SK-N-SH (cell line): ENCODE measurements at regions not wholly inside any gene's neighbourhood (a gene's known extent, or its start where the extent isn't known, plus 50 kb on each side); places are given as distances from the start of the nearest gene placed in this dataset.

Experiments used
- CTCF ChIA-PET: fragments of 300-600, 350-600 bp; formaldehyde crosslinking; extraction: SDS; loops from one replicate; lab custom pipeline; 2021; lab: Yijun Ruan, JAX
- POLR2A ChIA-PET: fragments of 350-600 bp; sonication (Branson Sonifier 250); formaldehyde crosslinking; extraction: SDS; loops from one replicate; lab custom pipeline; 2020; ENCODE audit warnings: antibody characterized with exemption, inconsistent platforms; lab: Yijun Ruan, JAX
- DNase-seq: peaks from one replicate; pipeline ENCODE4 v3.0.0; 2012
- H2AFZ ChIP-seq: fragments of 200-600 bp; sonication (generic); 2 replicates; pipeline ENCODE4 v1.8.1; 2016; ENCODE audit warnings: antibody characterized with exemption, mild to moderate bottlenecking, low read depth
- H3F3A ChIP-seq: fragments of 200-600 bp; sonication (generic); replicated peaks from 2 replicates; pipeline ENCODE3; 2016; ENCODE audit warnings: antibody characterized with exemption, mild to moderate bottlenecking; ENCODE audit not compliant: insufficient read depth
- H3K27ac ChIP-seq, 2 experiments: fragments of 200-500 bp in 1 of 2; fragments of 200-600 bp in 1 of 2; sonication (Bioruptor generic) in 1 of 2; sonication (generic), shearing (Covaris generic) in 1 of 2; 2 replicates each; pipeline versions ENCODE4 v1.5.1 to v1.6.1; 2014 to 2016; ENCODE audit warnings: low read depth in 2 of 2, inconsistent platforms in 1 of 2, low read length in 1 of 2, mild to moderate bottlenecking in 1 of 2, mixed read lengths in 1 of 2
- H3K27me3 ChIP-seq: fragments of 200-600 bp; sonication (generic), shearing (Covaris generic); 2 replicates; pipeline ENCODE4 v1.6.1; 2016; ENCODE audit warnings: mixed run types; ENCODE audit not compliant: insufficient read depth
- H3K36me3 ChIP-seq, 2 experiments: fragments of 200-500 bp in 1 of 2; fragments of 200-600 bp in 1 of 2; sonication (Bioruptor generic) in 1 of 2; sonication (generic) in 1 of 2; replicated peaks in 1 of 2; 2 replicates each; pipeline versions ENCODE3 to v1.5.1; 2014 to 2016; ENCODE audit warnings: low read length in 1 of 2, mild to moderate bottlenecking in 1 of 2; ENCODE audit not compliant: insufficient read depth in 2 of 2, control insufficient read depth in 1 of 2
- H3K4me1 ChIP-seq, 2 experiments: fragments of 200-500 bp in 1 of 2; fragments of 200-600 bp in 1 of 2; sonication (Bioruptor generic) in 1 of 2; sonication (generic), shearing (Covaris generic) in 1 of 2; 2 replicates each; pipeline versions ENCODE4 v1.5.1 to v1.6.1; 2014 to 2016; ENCODE audit warnings: low read depth in 1 of 2, low read length in 1 of 2, mixed run types in 1 of 2; ENCODE audit not compliant: insufficient read depth in 2 of 2, control insufficient read depth in 1 of 2
- H3K4me2 ChIP-seq: fragments of 200-600 bp; sonication (generic), shearing (Covaris generic); 2 replicates; pipeline ENCODE4 v1.6.1; 2017; ENCODE audit warnings: mixed run types
- H3K4me3 ChIP-seq, 2 experiments: fragments of 200-500 bp in 1 of 2; fragments of 200-600 bp in 1 of 2; sonication (Bioruptor generic) in 1 of 2; sonication (generic), shearing (Covaris generic) in 1 of 2; 2 replicates each; pipeline versions ENCODE4 v1.5.1 to v1.8.1; 2014 to 2016; ENCODE audit warnings: low read depth in 2 of 2, inconsistent platforms in 1 of 2, low read length in 1 of 2, mild to moderate bottlenecking in 1 of 2, mixed read lengths in 1 of 2, moderate library complexity in 1 of 2
- H3K79me2 ChIP-seq: fragments of 200-600 bp; sonication (generic); 2 replicates; pipeline ENCODE4 v1.8.1; 2017; ENCODE audit warnings: mild to moderate bottlenecking; ENCODE audit not compliant: insufficient read depth
- H3K9ac ChIP-seq: fragments of 200-600 bp; sonication (generic); 2 replicates; pipeline ENCODE4 v1.6.1; 2017; ENCODE audit warnings: mixed run types
- H3K9me2 ChIP-seq: fragments of 200-600 bp; sonication (generic); 2 replicates; pipeline ENCODE4 v1.6.1; 2017; ENCODE audit warnings: mixed run types
- H3K9me3 ChIP-seq: fragments of 200-600 bp; sonication (generic); 2 replicates; pipeline ENCODE4 v1.6.1; 2017; ENCODE audit warnings: mixed run types, mild to moderate bottlenecking, moderate library complexity
- H4K20me1 ChIP-seq: fragments of 200-600 bp; sonication (generic); 2 replicates; pipeline ENCODE4 v1.6.1; 2017; ENCODE audit warnings: mild to moderate bottlenecking, mixed run types; ENCODE audit not compliant: insufficient read depth
- ELF1 ChIP-seq: IDR thresholded peaks from 2 replicates; pipeline ENCODE4 v1.4.0; 2012
- EZH2phosphoT487 ChIP-seq: fragments of 200-600 bp; sonication (generic); IDR thresholded peaks from 2 replicates; pipeline ENCODE4 v1.6.1; 2017; ENCODE audit warnings: low read depth, mixed run types, mild to moderate bottlenecking, antibody characterized with exemption, moderate library complexity, borderline replicate concordance
- FOSL2 ChIP-seq: IDR thresholded peaks from 2 replicates; pipeline ENCODE4 v1.4.0; 2012; ENCODE audit warnings: low read depth, mild to moderate bottlenecking, moderate library complexity, borderline replicate concordance
- GATA2 ChIP-seq: sonication (generic); formaldehyde crosslinking; IDR thresholded peaks from 2 replicates; pipeline ENCODE4 v1.5.0; 2020; ENCODE audit warnings: mild to moderate bottlenecking, missing genetic modification reagents
- IRF3 ChIP-seq: fragments of 150-350 bp; IDR thresholded peaks from 2 replicates; pipeline ENCODE4 v1.6.1; 2016; ENCODE audit warnings: mild to moderate bottlenecking, low read depth, low read length
- JUND ChIP-seq: IDR thresholded peaks from 2 replicates; pipeline ENCODE4 v1.4.0; 2012
- MAX ChIP-seq: IDR thresholded peaks from 2 replicates; pipeline ENCODE4 v1.4.0; 2012; ENCODE audit warnings: low read depth
- MEF2A ChIP-seq: IDR thresholded peaks from 2 replicates; pipeline ENCODE4 v1.4.0; 2012; ENCODE audit warnings: low read depth, borderline replicate concordance
- MXI1 ChIP-seq: IDR thresholded peaks from 2 replicates; pipeline ENCODE4 v1.6.1; 2012; ENCODE audit warnings: mild to moderate bottlenecking, low read depth, low read length, improper control_type of control experiment
- NRF1 ChIP-seq: IDR thresholded peaks from 2 replicates; pipeline ENCODE4 v1.6.1; 2012; ENCODE audit warnings: low read depth, mild to moderate bottlenecking, low read length
- PBX3 ChIP-seq: IDR thresholded peaks from 2 replicates; pipeline ENCODE4; 2012
- POLR2AphosphoS5 ChIP-seq: IDR thresholded peaks from 2 replicates; pipeline ENCODE4 v1.6.1; 2012; ENCODE audit warnings: low read depth, low read length
- RFX5 ChIP-seq: IDR thresholded peaks from 2 replicates; pipeline ENCODE4 v1.6.1; 2012; ENCODE audit warnings: mild to moderate bottlenecking, improper control_type of control experiment, low read length
- RXRA ChIP-seq: IDR thresholded peaks from 2 replicates; pipeline ENCODE4 v1.4.0; 2012; ENCODE audit warnings: low read depth, mild to moderate bottlenecking, borderline replicate concordance
- ZBTB33 ChIP-seq: IDR thresholded peaks from 2 replicates; pipeline ENCODE4 v1.4.0; 2012; ENCODE audit warnings: low read depth, borderline replicate concordance
- WGBS: methylation state at CpG from one replicate; pipeline ENCODE4 v1.1.6; 2017; ENCODE audit warnings: low lambda C conversion rate; 5-methylcytosine and 5-hydroxymethylcytosine counted together

GRCh38 chr5:2214910-2215590, 332.3 kb upstream of the IRX4 start:
- Histone ChIP-seq H3K4me3 (no peak overlapping the region), H2AFZ (no peak overlapping the region), H3K4me1 (no peaks in the 10 kb centered on the region), H3K9me3 (no peaks in the 10 kb centered on the region), H3K9me2 (no peaks in the 10 kb centered on the region), H3K36me3 (no peaks in the 10 kb centered on the region), H3K27ac (no peak overlapping the region), H3K9ac (no peak overlapping the region), H3K4me2 (no peak overlapping the region), H3K27me3 (peaks cover 37% of the 10 kb centered on the region), H4K20me1 (no peaks in the 10 kb centered on the region), H3F3A (peaks cover 6% of the 10 kb centered on the region), H3K79me2 (no peaks in the 10 kb centered on the region)
- DNase-seq: no peak
- POLR2A ChIA-PET: no interaction called here
- CTCF ChIA-PET: no interaction called here
- TF ChIP-seq GATA2 (no peak), RXRA (no peak), JUND (no peak), EZH2phosphoT487 (no peak), ZBTB33 (no peak), RFX5 (no peak), ELF1 (no peak), MEF2A (no peak), PBX3 (no peak), IRF3 (no peak), MAX (no peak), FOSL2 (no peak), MXI1 (no peak), POLR2AphosphoS5 (no peak), NRF1 (no peak)
- 7% methylated on average over 13 of the region's 15 CpGs for WGBS
